H9 (cell line): ENCODE measurements at regions not wholly inside any gene's neighbourhood (a gene's known extent, or its start where the extent isn't known, plus 50 kb on each side); places are given as distances from the start of the nearest gene placed in this dataset.

Experiments
- DNase-seq: peaks from one replicate; pipeline ENCODE4 v3.0.0-alpha.2; 2017
- H2AFZ ChIP-seq: one replicate; pipeline ENCODE4 v1.6.1; 2013; ENCODE audit warnings: mild to moderate bottlenecking, low read length, control low read depth, moderate library complexity
- H2AK5ac ChIP-seq: 2 replicates; pipeline ENCODE4 v1.6.1; 2013; ENCODE audit warnings: low read length, control low read depth, mixed read lengths; ENCODE audit not compliant: insufficient read length
- H2BK120ac ChIP-seq: one replicate; pipeline ENCODE4 v1.6.1; 2013; ENCODE audit warnings: low read depth, mild to moderate bottlenecking, low read length, control low read depth, inconsistent platforms; ENCODE audit not compliant: poor library complexity, severe bottlenecking
- H2BK12ac ChIP-seq: 2 replicates; pipeline ENCODE4 v1.6.1; 2013; ENCODE audit warnings: low read length, control low read depth, mixed read lengths, low read depth; ENCODE audit not compliant: insufficient read length
- H2BK15ac ChIP-seq: 2 replicates; pipeline ENCODE4 v1.6.1; 2013; ENCODE audit warnings: low read depth, low read length, control low read depth
- H2BK20ac ChIP-seq: one replicate; pipeline ENCODE4 v1.6.1; 2013; ENCODE audit warnings: low read depth, mild to moderate bottlenecking, low read length, control low read depth, inconsistent platforms; ENCODE audit not compliant: poor library complexity, severe bottlenecking
- H2BK5ac ChIP-seq: 2 replicates; pipeline ENCODE4 v1.6.1; 2013; ENCODE audit warnings: low read length, control low read depth, mixed read lengths; ENCODE audit not compliant: insufficient read length
- H3K14ac ChIP-seq: 2 replicates; pipeline ENCODE4 v1.6.1; 2013; ENCODE audit warnings: low read length, control low read depth; ENCODE audit not compliant: insufficient read depth
- H3K18ac ChIP-seq: 2 replicates; pipeline ENCODE4 v1.6.1; 2013; ENCODE audit warnings: low read depth, mild to moderate bottlenecking, mixed read lengths, low read length, control low read depth; ENCODE audit not compliant: insufficient read length
- H3K23ac ChIP-seq: 2 replicates; pipeline ENCODE4 v1.6.1; 2013; ENCODE audit warnings: low read length, control low read depth, mixed read lengths, low read depth; ENCODE audit not compliant: insufficient read length
- H3K23me2 ChIP-seq: 2 replicates; pipeline ENCODE4 v1.6.1; 2013; ENCODE audit warnings: low read depth, mild to moderate bottlenecking, mixed read lengths, low read length, control low read depth; ENCODE audit not compliant: insufficient read length, poor library complexity, severe bottlenecking
- H3K27ac ChIP-seq: 2 replicates; pipeline ENCODE4 v1.5.1; 2013; ENCODE audit warnings: low read length, control low read depth, mixed read lengths, low read depth; ENCODE audit not compliant: insufficient read length
- H3K27me3 ChIP-seq: 2 replicates; pipeline ENCODE4 v1.6.1; 2013; ENCODE audit warnings: low read length, control low read depth, inconsistent platforms; ENCODE audit not compliant: insufficient read depth
- H3K4ac ChIP-seq: 2 replicates; pipeline ENCODE4 v1.6.1; 2013; ENCODE audit warnings: low read depth, mild to moderate bottlenecking, control low read depth, inconsistent platforms, low read length, moderate library complexity
- H3K4me1 ChIP-seq: 2 replicates; pipeline ENCODE4 v1.6.1; 2013; ENCODE audit warnings: low read length, control low read depth, inconsistent platforms; ENCODE audit not compliant: insufficient read depth
- H3K4me2 ChIP-seq: 2 replicates; pipeline ENCODE4 v1.6.1; 2013; ENCODE audit warnings: low read length, control low read depth, mixed read lengths; ENCODE audit not compliant: insufficient read length, insufficient read depth
- H3K56ac ChIP-seq: 2 replicates; pipeline ENCODE4 v1.6.1; 2013; ENCODE audit warnings: low read depth, mild to moderate bottlenecking, mixed read lengths, low read length, control low read depth; ENCODE audit not compliant: insufficient read length
- H3K79me1 ChIP-seq: 2 replicates; pipeline ENCODE4 v1.6.1; 2013; ENCODE audit warnings: low read depth, mild to moderate bottlenecking, moderate library complexity, low read length, control low read depth, inconsistent platforms; ENCODE audit not compliant: insufficient read depth, poor library complexity, severe bottlenecking
- H3K79me2 ChIP-seq: 2 replicates; pipeline ENCODE4 v1.6.1; 2013; ENCODE audit warnings: low read length, control low read depth, inconsistent platforms; ENCODE audit not compliant: insufficient read depth
- H3K9ac ChIP-seq: 2 replicates; pipeline ENCODE4 v1.6.1; 2013; ENCODE audit warnings: low read length, control low read depth, mixed read lengths; ENCODE audit not compliant: insufficient read length; ENCODE audit errors: extremely low read depth
- H3K9me3 ChIP-seq: one replicate; pipeline ENCODE4 v1.6.1; 2013; ENCODE audit warnings: low read depth, low read length, inconsistent platforms; ENCODE audit not compliant: control insufficient read depth
- H3T11ph ChIP-seq: one replicate; pipeline ENCODE4 v1.6.1; 2013; ENCODE audit warnings: mild to moderate bottlenecking, low read length, control low read depth, inconsistent platforms
- H4K20me1 ChIP-seq: one replicate; pipeline ENCODE4 v1.6.1; 2013; ENCODE audit not compliant: control insufficient read depth, insufficient read length, insufficient read depth
- H4K5ac ChIP-seq: 2 replicates; pipeline ENCODE4 v1.6.1; 2013; ENCODE audit warnings: low read depth, mild to moderate bottlenecking, mixed read lengths, low read length, control low read depth; ENCODE audit not compliant: insufficient read length
- H4K8ac ChIP-seq: replicated peaks from 2 replicates; pipeline ENCODE4 v1.6.1; 2013; ENCODE audit warnings: low read length, control low read depth, mixed read lengths, low read depth; ENCODE audit not compliant: insufficient read length
- H4K91ac ChIP-seq: 2 replicates; pipeline ENCODE4 v1.6.1; 2013; ENCODE audit warnings: low read depth, mild to moderate bottlenecking, moderate library complexity, mixed read lengths, low read length, control low read depth; ENCODE audit not compliant: insufficient read length
- H3K27ac Mint-ChIP-seq, 3 experiments: 2 replicates in 2 of 3; 3 replicates in 1 of 3; pipeline ENCODE4 v1.8.0; 2020 to 2021; ENCODE audit warnings: mixed read lengths in 3 of 3, mild to moderate bottlenecking in 1 of 3, moderate library complexity in 1 of 3
- H3K27me3 Mint-ChIP-seq: 2 replicates; pipeline ENCODE4 v1.8.0; 2021; ENCODE audit warnings: low read depth, mild to moderate bottlenecking, moderate library complexity, mixed read lengths
- H3K36me3 Mint-ChIP-seq, 3 experiments: 2 replicates in 2 of 3; 3 replicates in 1 of 3; pipeline ENCODE4 v1.8.0; 2020 to 2021; ENCODE audit warnings: low read depth in 3 of 3, mixed read lengths in 3 of 3; ENCODE audit not compliant: insufficient read depth in 1 of 3
- H3K4me1 Mint-ChIP-seq, 2 experiments: 2 replicates each; pipeline ENCODE4 v1.8.0; 2020; ENCODE audit warnings: mixed read lengths in 2 of 2
- H3K4me3 Mint-ChIP-seq, 2 experiments: 2 replicates in 1 of 2; 3 replicates in 1 of 2; pipeline ENCODE4 v1.8.0; 2020 to 2021; ENCODE audit warnings: mild to moderate bottlenecking in 2 of 2, mixed read lengths in 2 of 2, moderate library complexity in 1 of 2
- H3K9me3 Mint-ChIP-seq, 2 experiments: 2 replicates in 1 of 2; 3 replicates in 1 of 2; pipeline ENCODE4 v1.8.0; 2020; ENCODE audit warnings: mild to moderate bottlenecking in 2 of 2, mixed read lengths in 2 of 2, moderate library complexity in 1 of 2
- WGBS: extraction: QIAGEN DNeasy Blood & Tissue Kit; methylation state at CpG from one replicate; pipeline ENCODE4 v1.1.7; 2013; ENCODE audit warnings: missing lambda C conversion rate, low lambda C conversion rate, mixed read lengths; ENCODE audit not compliant: insufficient read length; ENCODE audit errors: extremely low coverage; 5-methylcytosine and 5-hydroxymethylcytosine counted together
- TF ChIP-seq, protein P1 (sequence below): fragments of 200-600 bp; sonication (generic); conservative IDR thresholded peaks from 3 replicates; pipeline ENCODE4 v1.8.0; 2021; ENCODE audit warnings: antibody characterized with exemption, mild to moderate bottlenecking

GRCh38 chr10:44786286-44786850 lies 124.8 kb upstream of the TMEM72 start:
- Histone ChIP-seq H2BK12ac (no peak overlapping the region), H2BK15ac (no peak overlapping the region), H3K4ac (no peak overlapping the region), H3K9me3 (no peaks in the 10 kb centered on the region), H4K20me1 (no peaks in the 10 kb centered on the region), H3K56ac (no peak overlapping the region), H4K91ac (no peak overlapping the region), H3K23me2 (no peaks in the 10 kb centered on the region), H3K79me2 (no peaks in the 10 kb centered on the region), H3K18ac (no peak overlapping the region), H4K8ac (no peak overlapping the region), H2BK5ac (no peak overlapping the region), H3K79me1 (no peaks in the 10 kb centered on the region), H3K23ac (no peak overlapping the region), H3K4me1 (no peaks in the 10 kb centered on the region), H2BK20ac (no peak overlapping the region), H2AK5ac (no peak overlapping the region), H3K14ac (no peak overlapping the region), H3T11ph (no peak overlapping the region), H2BK120ac (no peak overlapping the region), H3K9ac (no peak overlapping the region), H2AFZ (no peak overlapping the region), H3K27ac (no peak overlapping the region), H4K5ac (no peak overlapping the region), H3K27me3 (no peaks in the 10 kb centered on the region), H3K4me2 (no peak overlapping the region)
- TF ChIP-seq, protein P1, sequence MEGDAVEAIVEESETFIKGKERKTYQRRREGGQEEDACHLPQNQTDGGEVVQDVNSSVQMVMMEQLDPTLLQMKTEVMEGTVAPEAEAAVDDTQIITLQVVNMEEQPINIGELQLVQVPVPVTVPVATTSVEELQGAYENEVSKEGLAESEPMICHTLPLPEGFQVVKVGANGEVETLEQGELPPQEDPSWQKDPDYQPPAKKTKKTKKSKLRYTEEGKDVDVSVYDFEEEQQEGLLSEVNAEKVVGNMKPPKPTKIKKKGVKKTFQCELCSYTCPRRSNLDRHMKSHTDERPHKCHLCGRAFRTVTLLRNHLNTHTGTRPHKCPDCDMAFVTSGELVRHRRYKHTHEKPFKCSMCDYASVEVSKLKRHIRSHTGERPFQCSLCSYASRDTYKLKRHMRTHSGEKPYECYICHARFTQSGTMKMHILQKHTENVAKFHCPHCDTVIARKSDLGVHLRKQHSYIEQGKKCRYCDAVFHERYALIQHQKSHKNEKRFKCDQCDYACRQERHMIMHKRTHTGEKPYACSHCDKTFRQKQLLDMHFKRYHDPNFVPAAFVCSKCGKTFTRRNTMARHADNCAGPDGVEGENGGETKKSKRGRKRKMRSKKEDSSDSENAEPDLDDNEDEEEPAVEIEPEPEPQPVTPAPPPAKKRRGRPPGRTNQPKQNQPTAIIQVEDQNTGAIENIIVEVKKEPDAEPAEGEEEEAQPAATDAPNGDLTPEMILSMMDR, result no peak
- Mint-ChIP-seq H3K27me3 (peaks cover 5% of the 10 kb centered on the region; the same call in 1 of the 2 replicates), H3K27ac (no peak overlapping the region), H3K36me3 (no peaks in the 10 kb centered on the region), H3K4me3 (no peak overlapping the region), H3K4me1 (peaks cover 0 to 4% of the 10 kb centered on the region in 2 experiments; a peak in 2 of 4 replicates), H3K9me3 (no peaks in the 10 kb centered on the region; a peak in 1 of 5 replicates)
- no CpG with 5 or more reads among the region's 7 CpGs for WGBS
- DNase-seq, result no peak
